ENCODE measurements at regions not wholly inside any gene's neighbourhood (a gene's known extent, or its start where the extent isn't known, plus 50 kb on each side); places are given as distances from the start of the nearest gene placed in this dataset.

DNA sequence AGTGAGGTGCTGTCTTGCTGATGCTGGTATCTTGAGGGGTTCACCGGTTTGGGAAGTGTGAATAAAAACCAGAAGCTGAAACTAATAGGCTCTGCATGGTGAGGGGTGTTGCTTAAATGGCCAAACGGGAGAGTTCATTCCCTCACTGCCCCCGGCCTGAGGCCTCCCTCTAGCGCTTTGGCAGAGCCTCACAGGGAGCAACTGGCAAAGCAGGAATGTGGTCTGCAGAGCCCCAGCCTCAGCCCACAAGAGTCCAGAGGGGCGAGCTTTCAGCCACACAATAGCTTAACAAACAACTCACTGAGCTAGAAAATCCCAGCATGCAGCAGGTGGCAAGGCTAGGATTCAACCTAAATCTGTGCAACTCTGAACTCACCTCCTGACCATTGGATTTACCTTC is 234.8 kb downstream of the MED10 start:
- Mint-ChIP-seq H3K36me3 (no peaks in the 10 kb centered on the region), H3K27ac (no peak overlapping the region), H3K27me3 (ENCODE audit: low read depth in 3 of 3) (peaks cover 0 to 7% (median 4%) of the 10 kb centered on the region in 3 donors), H3K4me3 (no peak overlapping the region), H3K4me1 (no peaks in the 10 kb centered on the region), H3K9me3 (peaks cover 0 to 6% (median 0%) of the 10 kb centered on the region in 6 donors)
- no peak for DNase-seq

DNA sequence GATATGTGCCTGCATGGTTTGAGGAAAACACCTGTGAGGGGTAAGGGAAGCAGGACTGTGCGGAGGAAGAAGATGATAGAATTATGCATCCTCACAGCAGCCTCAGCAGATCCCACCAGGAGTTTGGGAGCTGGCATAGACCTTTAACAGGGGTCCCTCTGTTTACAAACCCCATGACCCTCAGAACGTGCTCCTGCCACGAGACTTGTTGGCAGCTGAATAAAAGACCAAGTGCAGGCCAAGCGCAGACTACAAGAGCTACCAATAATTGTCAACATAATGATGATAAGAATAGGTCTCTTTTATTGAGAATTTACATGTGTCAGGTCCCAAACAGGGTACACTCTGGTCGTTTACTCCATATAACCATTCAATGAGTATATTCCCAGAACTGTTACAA is 236.0 kb downstream of the MED10 start:
- Mint-ChIP-seq H3K27me3 (ENCODE audit: low read depth in 3 of 3) (peaks cover 0 to 7% (median 4%) of the 10 kb centered on the region in 3 donors), H3K36me3 (no peaks in the 10 kb centered on the region), H3K9me3 (peaks cover 0 to 6% (median 0%) of the 10 kb centered on the region in 6 donors), H3K27ac (no peak overlapping the region), H3K4me1 (no peaks in the 10 kb centered on the region), H3K4me3 (no peak overlapping the region)
- no peak for DNase-seq

DNA sequence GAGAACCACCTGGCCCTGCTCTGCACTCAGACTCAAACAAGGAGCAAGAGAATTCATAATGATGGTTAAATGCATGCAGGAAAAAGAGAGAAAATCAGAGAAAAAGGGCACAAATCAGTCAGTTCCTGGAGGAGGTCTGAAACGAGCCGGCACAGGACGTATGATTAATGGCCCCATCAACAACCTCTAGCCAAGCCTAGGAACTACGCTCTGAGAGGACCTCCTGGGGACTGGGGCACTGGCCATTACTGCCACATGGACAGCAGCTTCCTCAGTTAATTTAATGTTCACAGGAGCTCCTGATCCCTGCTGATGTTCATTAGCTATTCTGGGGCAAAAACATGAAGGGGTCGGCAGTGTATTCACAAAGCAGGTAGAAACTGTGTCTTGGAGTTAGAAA is 238.1 kb downstream of the MED10 start:
- Mint-ChIP-seq H3K9me3 (peaks cover 0 to 5% (median 0%) of the 10 kb centered on the region in 6 donors), H3K27me3 (ENCODE audit: low read depth in 3 of 3) (peaks cover 0 to 7% (median 4%) of the 10 kb centered on the region in 3 donors), H3K4me1 (no peaks in the 10 kb centered on the region), H3K4me3 (no peak overlapping the region), H3K36me3 (no peaks in the 10 kb centered on the region), H3K27ac (no peak overlapping the region)
- DNase-seq: no peak

DNA sequence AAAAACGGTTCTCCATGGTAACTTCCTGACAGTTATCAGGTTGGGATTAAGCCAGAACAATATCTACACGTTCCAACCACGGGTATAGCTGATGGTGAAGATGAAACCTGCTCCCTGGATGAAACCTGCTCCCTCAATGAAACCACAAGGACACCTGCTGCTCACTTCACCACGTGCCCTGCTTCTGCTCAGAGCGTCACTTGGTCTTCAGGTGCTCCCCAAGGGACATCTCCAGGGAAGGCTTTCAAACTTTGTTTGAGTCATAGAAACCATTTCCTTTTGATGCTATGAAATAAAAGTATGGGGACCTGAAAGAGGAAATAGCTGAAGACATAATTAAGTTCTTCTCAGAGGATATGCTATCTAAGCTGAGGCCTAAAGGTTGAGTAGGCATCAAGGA is 242.4 kb downstream of the MED10 start:
- peaks cover 0 to under 1% (median 0%) of the 10 kb centered on the region in 6 donors for H3K9me3 Mint-ChIP-seq

DNA sequence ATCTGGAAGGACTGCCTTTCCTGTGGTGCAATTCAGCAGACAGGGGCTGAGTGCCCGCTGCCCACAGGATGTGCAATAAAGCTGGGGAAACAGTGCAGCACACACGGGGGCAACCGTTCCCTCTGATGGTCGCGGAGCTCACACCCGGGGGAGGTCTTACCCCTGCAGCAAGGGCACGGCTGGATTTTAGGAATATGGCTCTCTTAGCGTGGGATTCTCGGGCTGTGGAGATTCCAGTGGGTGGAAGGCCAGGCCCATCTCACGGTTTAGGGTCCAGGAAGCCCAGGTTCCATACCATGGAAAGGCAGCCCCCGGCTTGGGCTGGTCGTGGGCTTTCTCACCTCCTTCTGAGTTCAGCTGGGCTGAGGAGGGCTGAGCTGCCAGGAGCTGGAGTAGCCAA is 244.1 kb downstream of the MED10 start:
- no peak for DNase-seq
- Mint-ChIP-seq H3K27ac (no peak overlapping the region), H3K36me3 (no peaks in the 10 kb centered on the region), H3K27me3 (ENCODE audit: low read depth in 3 of 3) (peaks cover 0 to 2% (median 0%) of the 10 kb centered on the region in 3 donors), H3K4me1 (no peaks in the 10 kb centered on the region), H3K9me3 (peaks cover 0 to 2% (median 0%) of the 10 kb centered on the region in 6 donors), H3K4me3 (no peak overlapping the region)

More for the DNA sequence above, 242.4 kb downstream of the MED10 start:
- Mint-ChIP-seq H3K4me3 (no peak overlapping the region), H3K27ac (no peak overlapping the region), H3K4me1 (no peaks in the 10 kb centered on the region), H3K27me3 (ENCODE audit: low read depth in 3 of 3) (peaks cover 0 to 4% (median 2%) of the 10 kb centered on the region in 3 donors), H3K36me3 (no peaks in the 10 kb centered on the region)
- DNase-seq: no peak

DNA sequence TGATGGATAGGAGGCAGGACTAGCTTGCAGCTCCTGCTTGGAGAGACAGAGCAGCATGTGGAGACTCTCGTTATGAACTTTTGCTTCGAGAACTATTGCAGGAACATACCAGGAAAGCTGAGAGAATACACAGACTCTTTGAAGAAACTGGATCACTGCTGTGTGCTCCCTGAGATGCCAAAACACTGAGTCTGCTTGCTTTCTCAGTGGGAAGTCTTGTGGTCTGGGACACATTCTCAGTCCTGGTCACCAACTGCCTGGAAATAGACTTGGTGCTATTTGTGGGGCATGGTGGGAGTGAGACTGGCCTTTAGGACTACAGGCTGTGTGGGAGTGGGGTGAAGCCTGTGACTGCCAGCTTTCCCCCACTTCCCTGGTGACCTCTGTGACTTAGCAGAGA is 252.6 kb downstream of the MED10 start:
- Mint-ChIP-seq H3K27me3 (ENCODE audit: low read depth in 3 of 3) (peaks cover 3% of the 10 kb centered on the region in 3 donors), H3K4me3 (no peak overlapping the region), H3K36me3 (peaks cover 0 to 3% (median 0%) of the 10 kb centered on the region in 3 donors), H3K27ac (no peak overlapping the region), H3K9me3 (peaks cover 0 to 13% (median 9%) of the 10 kb centered on the region in 6 donors), H3K4me1 (no peaks in the 10 kb centered on the region)
- DNase-seq: no peak

DNA sequence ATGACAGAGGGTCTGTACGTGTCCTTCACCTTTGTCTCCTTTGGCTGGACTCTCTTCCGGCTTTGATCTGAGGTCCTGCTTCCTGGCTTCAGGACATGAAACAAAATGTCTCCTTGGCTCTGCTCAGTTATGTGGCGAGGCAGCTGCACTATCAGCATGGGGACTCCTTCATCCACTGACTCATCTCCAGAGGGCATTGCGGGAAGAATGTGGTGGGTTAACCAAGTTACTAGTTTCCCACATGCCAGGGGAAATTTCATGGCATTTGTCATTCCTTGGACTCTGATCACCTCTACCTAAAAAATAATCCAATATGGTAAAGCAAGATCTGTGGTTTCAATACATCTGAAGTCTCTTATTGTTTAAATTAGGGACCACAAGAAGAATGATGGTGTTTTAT is 259.7 kb downstream of the MED10 start:
- H3K9me3 Mint-ChIP-seq: peaks cover 0 to 7% (median under 1%) of the 10 kb centered on the region in 6 donors
- H3K27me3 Mint-ChIP-seq (ENCODE audit: low read depth in 3 of 3): peaks cover 0 to 3% (median 2%) of the 10 kb centered on the region in 3 donors
- no peaks in the 10 kb centered on the region for H3K4me1 Mint-ChIP-seq

DNA sequence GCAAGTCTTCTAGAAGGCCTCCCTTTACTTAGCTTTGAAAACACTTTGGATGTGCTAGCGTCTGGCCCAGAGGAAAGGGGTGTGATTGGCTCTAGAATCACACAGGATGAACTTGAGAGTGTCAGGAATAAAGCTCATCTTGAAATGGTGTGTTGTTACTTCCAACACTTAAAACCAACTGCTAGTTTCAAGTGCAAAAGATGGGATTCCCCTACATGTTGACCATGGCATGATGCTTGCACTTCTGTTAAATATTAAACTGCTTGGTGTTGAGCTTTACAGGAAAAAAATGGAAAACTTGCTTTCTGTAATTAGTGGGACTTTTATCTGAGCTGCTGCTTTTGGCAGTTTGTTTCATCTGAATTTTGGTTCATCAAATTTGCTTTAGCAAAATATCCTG is 261.1 kb downstream of the MED10 start:
- H3K27me3 Mint-ChIP-seq (ENCODE audit: low read depth in 3 of 3): peaks cover 0 to 3% (median 2%) of the 10 kb centered on the region in 3 donors
- no peak overlapping the region for H3K27ac Mint-ChIP-seq
- peaks cover 0 to 3% (median 0%) of the 10 kb centered on the region in 6 donors for H3K9me3 Mint-ChIP-seq
- H3K4me1 Mint-ChIP-seq: no peaks in the 10 kb centered on the region
- H3K4me3 Mint-ChIP-seq: no peak overlapping the region
- H3K36me3 Mint-ChIP-seq: no peaks in the 10 kb centered on the region
- DNase-seq: no peak

More for the DNA sequence above, 259.7 kb downstream of the MED10 start:
- Mint-ChIP-seq H3K36me3 (no peaks in the 10 kb centered on the region), H3K27ac (no peak overlapping the region), H3K4me3 (no peak overlapping the region)
- no peak for DNase-seq

DNA sequence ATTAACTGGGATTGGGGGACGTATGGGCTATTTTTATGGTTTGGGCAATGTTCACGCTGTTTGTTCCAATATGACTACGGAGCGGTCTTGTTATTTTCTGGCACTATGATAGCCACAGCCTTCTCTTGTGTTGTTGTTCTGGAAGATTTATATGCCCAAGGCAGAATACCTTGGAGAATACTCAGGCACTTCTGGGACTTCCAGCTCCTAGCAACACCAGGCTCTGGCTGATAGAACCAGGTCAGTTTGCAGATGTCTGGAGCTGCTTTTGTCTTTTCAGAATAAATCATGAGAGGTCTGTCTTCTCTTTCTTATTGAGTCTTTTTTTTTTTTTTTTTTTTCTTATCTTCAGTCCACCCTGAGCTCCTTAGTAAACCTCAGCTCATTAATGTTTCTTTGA is 262.5 kb downstream of the MED10 start:
- no peaks in the 10 kb centered on the region for H3K36me3 Mint-ChIP-seq
- H3K27me3 Mint-ChIP-seq (ENCODE audit: low read depth in 3 of 3): peaks cover 0 to 2% (median 0%) of the 10 kb centered on the region in 3 donors
- DNase-seq: no peak
- no peaks in the 10 kb centered on the region for H3K4me1 Mint-ChIP-seq
- no peak overlapping the region for H3K27ac Mint-ChIP-seq
- no peak overlapping the region for H3K4me3 Mint-ChIP-seq
- H3K9me3 Mint-ChIP-seq: peaks cover 0 to 3% (median 0%) of the 10 kb centered on the region in 6 donors

DNA sequence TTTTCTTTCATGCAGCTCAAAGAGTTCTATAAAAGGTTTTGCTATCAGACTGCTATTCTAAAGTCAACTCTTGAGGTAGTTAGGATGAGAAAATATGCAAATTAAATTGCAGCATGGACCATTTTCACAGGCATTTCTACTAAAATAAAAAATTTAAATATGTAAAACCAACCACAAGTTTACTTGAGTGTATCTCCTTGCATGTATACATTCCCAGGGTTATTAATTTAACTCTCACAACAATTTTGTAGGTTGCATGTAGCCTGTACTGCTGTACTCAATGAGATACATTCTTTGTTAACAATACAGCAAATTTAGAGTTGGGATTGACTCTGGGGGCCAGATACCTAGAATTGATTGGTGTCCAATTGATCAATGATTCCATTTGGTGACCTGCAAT is 265.8 kb downstream of the MED10 start:
- no peak overlapping the region for H3K4me3 Mint-ChIP-seq
- H3K4me1 Mint-ChIP-seq: no peaks in the 10 kb centered on the region
- H3K27ac Mint-ChIP-seq: no peak overlapping the region
- no peak for DNase-seq
- H3K9me3 Mint-ChIP-seq: peaks cover 0 to 2% (median 0%) of the 10 kb centered on the region in 6 donors
- H3K36me3 Mint-ChIP-seq: no peaks in the 10 kb centered on the region
- H3K27me3 Mint-ChIP-seq (ENCODE audit: low read depth in 3 of 3): no peaks in the 10 kb centered on the region

DNA sequence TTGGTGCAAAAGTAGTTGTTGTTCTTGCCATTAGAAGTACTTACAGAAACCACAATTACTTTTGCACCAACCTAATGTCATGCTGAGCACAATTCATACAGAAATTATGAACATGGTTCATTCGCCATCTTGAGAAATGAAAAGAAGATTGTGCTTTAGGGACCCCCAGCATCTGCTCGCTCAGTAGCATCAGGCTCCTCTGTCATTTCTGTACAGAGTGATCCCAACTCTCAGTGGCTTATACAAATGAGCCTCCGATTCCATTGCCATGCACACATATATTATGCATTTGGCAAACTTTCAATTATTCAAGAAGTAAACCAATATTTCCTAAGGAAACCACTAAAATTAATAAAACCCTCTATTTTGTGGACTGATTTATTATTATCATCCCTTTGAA is 266.2 kb downstream of the MED10 start:
- H3K36me3 Mint-ChIP-seq: no peaks in the 10 kb centered on the region
- no peaks in the 10 kb centered on the region for H3K27me3 Mint-ChIP-seq (ENCODE audit: low read depth in 3 of 3)
- no peak for DNase-seq
- peaks cover 0 to 2% (median 0%) of the 10 kb centered on the region in 6 donors for H3K9me3 Mint-ChIP-seq
- H3K4me1 Mint-ChIP-seq: no peaks in the 10 kb centered on the region
- H3K27ac Mint-ChIP-seq: no peak overlapping the region
- no peak overlapping the region for H3K4me3 Mint-ChIP-seq

DNA sequence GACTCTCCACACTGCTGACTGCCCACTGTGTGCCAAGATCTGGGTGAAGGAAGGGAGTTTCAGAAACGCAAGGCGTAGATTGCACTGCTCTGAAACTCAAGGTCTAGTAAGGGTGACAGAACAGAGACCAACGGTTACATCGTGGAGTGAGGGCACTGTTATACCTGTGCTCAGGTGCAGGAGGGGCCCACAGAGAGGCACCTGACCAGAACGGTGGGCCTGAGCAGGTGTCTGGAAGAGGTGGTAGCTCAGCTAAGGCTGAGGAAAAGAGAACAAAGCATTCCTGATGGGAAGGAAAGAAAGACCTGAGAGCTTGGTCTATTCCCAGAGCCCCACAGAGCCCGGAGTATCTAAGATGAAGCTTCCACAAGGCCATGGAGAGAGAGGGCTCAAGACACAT is 267.2 kb downstream of the MED10 start:
- Mint-ChIP-seq H3K36me3 (no peaks in the 10 kb centered on the region), H3K27ac (no peak overlapping the region), H3K27me3 (ENCODE audit: low read depth in 3 of 3) (no peaks in the 10 kb centered on the region), H3K9me3 (peaks cover 0 to 4% (median 0%) of the 10 kb centered on the region in 6 donors), H3K4me3 (no peak overlapping the region), H3K4me1 (no peaks in the 10 kb centered on the region)
- DNase-seq: no peak

DNA sequence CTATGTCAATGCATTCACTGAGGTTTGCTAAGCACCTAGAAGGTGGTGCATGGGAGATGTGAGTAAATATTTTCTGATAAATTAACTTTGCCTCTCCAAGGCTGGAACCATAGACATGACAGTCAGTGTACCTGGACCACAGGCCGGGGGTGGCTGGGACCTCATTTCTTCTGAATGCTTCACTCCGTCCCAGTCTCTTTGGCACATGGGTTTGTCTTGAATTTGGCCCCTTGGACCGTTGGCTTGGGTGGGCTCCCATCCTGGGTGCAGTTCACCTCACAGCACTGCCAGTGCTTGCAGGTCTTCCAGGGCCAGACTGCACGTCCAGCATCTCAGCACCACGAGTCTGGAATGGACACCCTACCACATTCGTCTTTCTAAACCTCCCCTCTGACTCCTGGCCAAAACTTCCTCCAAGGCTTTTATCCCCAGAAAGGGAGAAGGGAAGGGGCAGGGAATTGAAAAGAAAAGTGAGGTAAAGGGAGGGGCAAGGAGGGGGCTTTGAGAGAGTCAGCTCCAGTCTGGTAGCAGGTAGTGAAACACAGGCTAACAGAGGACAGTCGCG is 267.8 kb downstream of the MED10 start:
- Mint-ChIP-seq H3K9me3 (peaks cover 0 to 4% (median 0%) of the 10 kb centered on the region in 6 donors), H3K4me3 (no peak overlapping the region), H3K4me1 (no peaks in the 10 kb centered on the region), H3K27ac (no peak overlapping the region), H3K27me3 (ENCODE audit: low read depth in 3 of 3) (no peaks in the 10 kb centered on the region), H3K36me3 (no peaks in the 10 kb centered on the region)
- no peak for DNase-seq

DNA sequence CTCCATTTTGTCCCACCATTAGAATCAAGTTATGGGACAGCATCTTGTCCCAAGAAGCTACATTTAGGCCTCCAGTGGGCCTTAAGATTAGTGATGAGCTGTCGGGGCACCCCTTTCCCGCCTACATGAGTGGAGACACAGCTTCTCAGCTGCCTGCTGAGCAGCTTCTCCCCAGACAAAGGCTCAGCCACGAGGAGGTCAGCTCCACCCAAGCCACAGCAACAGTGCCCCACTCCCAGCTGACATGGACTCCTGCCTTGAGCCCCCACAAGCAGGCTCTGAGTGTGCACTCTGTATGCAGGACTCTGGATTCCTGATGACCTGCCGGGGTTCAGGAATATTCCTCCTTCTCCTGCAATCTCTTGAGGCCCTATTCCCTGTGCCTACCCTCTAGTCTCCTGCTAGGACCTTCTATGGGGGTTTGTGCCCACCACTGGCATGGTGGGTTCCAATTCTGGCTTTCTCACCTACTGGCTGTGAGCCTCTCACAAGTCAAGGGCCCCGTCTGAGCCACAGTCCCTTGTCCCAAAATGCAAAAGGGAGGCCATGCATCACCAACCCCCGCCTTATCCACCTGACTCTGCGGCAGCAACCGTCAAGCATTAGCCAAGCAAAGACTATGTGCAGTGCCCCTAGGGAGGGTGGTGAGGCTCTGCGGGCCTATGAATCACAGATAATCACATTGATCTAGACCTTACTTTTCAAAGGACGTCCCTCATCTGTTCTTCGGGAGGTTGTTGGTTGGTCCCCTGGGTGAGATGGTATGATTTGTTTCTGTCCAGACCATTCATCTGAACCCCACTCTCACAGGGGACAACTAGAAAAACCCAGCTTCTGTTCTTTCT is 269.1 kb downstream of the MED10 start:
- Mint-ChIP-seq H3K4me1 (no peaks in the 10 kb centered on the region), H3K27ac (no peak overlapping the region)

More for the DNA sequence above, 269.1 kb downstream of the MED10 start:
- H3K9me3 Mint-ChIP-seq: peaks cover 0 to 4% (median 0%) of the 10 kb centered on the region in 6 donors
- H3K36me3 Mint-ChIP-seq: no peaks in the 10 kb centered on the region
- no peaks in the 10 kb centered on the region for H3K27me3 Mint-ChIP-seq (ENCODE audit: low read depth in 3 of 3)
- no peak for DNase-seq
- no peak overlapping the region for H3K4me3 Mint-ChIP-seq
